Muscle layer of colon (tissue), 2 donors: ENCODE measurements at regions not wholly inside any gene's neighbourhood (a gene's known extent, or its start where the extent isn't known, plus 50 kb on each side); places are given as distances from the start of the nearest gene placed in this dataset.

Experiments used
- H3K27ac ChIP-seq: one replicate; pipeline ENCODE4 v1.7.0; 2013; ENCODE audit warnings: low read depth, mild to moderate bottlenecking, low read length, moderate library complexity
- H3K27me3 ChIP-seq, 2 donors: one replicate each; pipeline ENCODE4 v1.7.0; 2013; ENCODE audit warnings: low read length in 2 of 2, mild to moderate bottlenecking in 2 of 2; ENCODE audit not compliant: insufficient read depth in 2 of 2, control insufficient read depth in 1 of 2
- H3K36me3 ChIP-seq: one replicate; pipeline ENCODE4 v1.7.0; 2013; ENCODE audit warnings: mild to moderate bottlenecking, low read length; ENCODE audit not compliant: insufficient read depth
- H3K4me1 ChIP-seq: one replicate; pipeline ENCODE4 v1.7.0; 2013; ENCODE audit warnings: mild to moderate bottlenecking, low read length; ENCODE audit not compliant: insufficient read depth
- H3K4me3 ChIP-seq, 2 donors: one replicate each; pipeline ENCODE4 v1.7.0; 2013; ENCODE audit warnings: low read length in 2 of 2, low read depth in 1 of 2, mild to moderate bottlenecking in 1 of 2, moderate library complexity in 1 of 2
- H3K9ac ChIP-seq: one replicate; pipeline ENCODE4 v1.7.0; 2013; ENCODE audit warnings: low read length
- H3K9me3 ChIP-seq: one replicate; pipeline ENCODE4 v1.7.0; 2013; ENCODE audit warnings: mild to moderate bottlenecking, low read length
- donor health status: abdominal sarcoma.
- donor health status: Adenocarcinoma of cecum.

GRCh38 chr2:134146620-134147019 lies 107.3 kb upstream of the MGAT5 start:
- H3K36me3 ChIP-seq = no peaks in the 10 kb centered on the region
- no peaks in the 10 kb centered on the region for H3K27me3 ChIP-seq
- H3K9ac ChIP-seq = no peak overlapping the region
- peaks cover 20% of the 10 kb centered on the region for H3K4me1 ChIP-seq
- H3K27ac ChIP-seq = no peak overlapping the region
- no peak overlapping the region for H3K4me3 ChIP-seq
- no peaks in the 10 kb centered on the region for H3K9me3 ChIP-seq

DNA sequence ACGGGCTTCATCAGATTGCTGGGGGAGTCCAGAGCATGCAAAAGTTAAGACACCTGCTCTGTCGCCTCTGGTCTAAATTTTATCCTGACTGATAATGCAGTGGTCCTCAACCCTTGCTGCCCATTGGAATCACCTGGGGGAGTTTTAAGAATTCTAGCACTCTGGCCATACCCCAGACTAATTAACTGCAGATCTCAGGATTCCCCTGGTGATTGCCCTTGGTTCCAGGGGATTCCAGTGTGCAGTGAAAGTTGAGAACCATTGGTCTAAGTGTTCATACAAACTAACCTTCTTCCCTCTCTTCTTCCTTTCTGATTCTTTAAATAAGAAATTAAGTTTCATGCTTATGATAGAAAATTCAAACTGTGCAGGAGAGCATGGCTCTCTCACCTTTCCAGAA lies 105.7 kb upstream of the MGAT5 start:
- no peak overlapping the region for H3K4me3 ChIP-seq
- peaks cover 13% of the 10 kb centered on the region for H3K4me1 ChIP-seq
- no peaks in the 10 kb centered on the region for H3K9me3 ChIP-seq
- no peaks in the 10 kb centered on the region for H3K27me3 ChIP-seq
- H3K36me3 ChIP-seq = no peaks in the 10 kb centered on the region
- H3K27ac ChIP-seq = no peak overlapping the region
- H3K9ac ChIP-seq = no peak overlapping the region

- no peak overlapping the region for H3K9ac ChIP-seq
- H3K9me3 ChIP-seq = no peaks in the 10 kb centered on the region
- H3K27ac ChIP-seq = no peak overlapping the region
Measured at GRCh38 chr2:134148843-134149472, 104.9 kb upstream of the MGAT5 start.

GRCh38 chr2:134149904-134150303 lies 104.0 kb upstream of the MGAT5 start:
- no peaks in the 10 kb centered on the region for H3K27me3 ChIP-seq
- H3K4me1 ChIP-seq = peaks cover 5% of the 10 kb centered on the region
- no peak overlapping the region for H3K9ac ChIP-seq
- no peaks in the 10 kb centered on the region for H3K36me3 ChIP-seq
- H3K27ac ChIP-seq = no peak overlapping the region
- H3K4me3 ChIP-seq = no peak overlapping the region
- no peaks in the 10 kb centered on the region for H3K9me3 ChIP-seq

More at GRCh38 chr2:134148843-134149472, 104.9 kb upstream of the MGAT5 start:
- H3K4me1 ChIP-seq = peaks cover 5% of the 10 kb centered on the region
- H3K4me3 ChIP-seq = no peak overlapping the region
- no peaks in the 10 kb centered on the region for H3K27me3 ChIP-seq
- H3K36me3 ChIP-seq = no peaks in the 10 kb centered on the region

DNA sequence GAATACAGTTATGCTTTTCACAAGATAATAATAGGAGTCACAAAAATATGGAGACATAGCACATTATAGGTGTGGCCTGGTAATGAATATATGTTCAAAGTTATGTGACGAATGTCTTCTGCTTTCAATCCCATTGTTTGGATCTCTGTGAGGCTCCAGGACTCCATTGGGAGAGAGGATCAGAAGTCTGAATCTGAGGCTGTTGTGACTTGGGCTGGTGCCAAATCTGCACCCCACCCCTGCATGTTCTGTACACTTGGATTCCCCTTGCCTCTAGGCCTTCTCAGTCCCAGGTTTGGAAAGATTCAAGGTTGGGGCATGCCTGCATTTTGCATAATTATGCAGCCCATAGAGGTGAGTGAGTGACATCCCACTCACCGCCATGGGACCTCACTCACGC lies 103.1 kb upstream of the MGAT5 start:
- Histone ChIP-seq H3K4me1 (peaks cover 5% of the 10 kb centered on the region), H3K9me3 (no peaks in the 10 kb centered on the region)

GRCh38 chr2:134152045-134153010 lies 101.5 kb upstream of the MGAT5 start:
- Histone ChIP-seq H3K4me3 (no peak overlapping the region), H3K9me3 (no peaks in the 10 kb centered on the region), H3K27me3 (no peaks in the 10 kb centered on the region), H3K36me3 (no peaks in the 10 kb centered on the region), H3K4me1 (no peaks in the 10 kb centered on the region), H3K27ac (no peak overlapping the region), H3K9ac (no peak overlapping the region)

More for the DNA sequence above, 103.1 kb upstream of the MGAT5 start:
- no peaks in the 10 kb centered on the region for H3K36me3 ChIP-seq
- no peaks in the 10 kb centered on the region for H3K27me3 ChIP-seq
- no peak overlapping the region for H3K4me3 ChIP-seq
- H3K9ac ChIP-seq = no peak overlapping the region
- no peak overlapping the region for H3K27ac ChIP-seq

DNA sequence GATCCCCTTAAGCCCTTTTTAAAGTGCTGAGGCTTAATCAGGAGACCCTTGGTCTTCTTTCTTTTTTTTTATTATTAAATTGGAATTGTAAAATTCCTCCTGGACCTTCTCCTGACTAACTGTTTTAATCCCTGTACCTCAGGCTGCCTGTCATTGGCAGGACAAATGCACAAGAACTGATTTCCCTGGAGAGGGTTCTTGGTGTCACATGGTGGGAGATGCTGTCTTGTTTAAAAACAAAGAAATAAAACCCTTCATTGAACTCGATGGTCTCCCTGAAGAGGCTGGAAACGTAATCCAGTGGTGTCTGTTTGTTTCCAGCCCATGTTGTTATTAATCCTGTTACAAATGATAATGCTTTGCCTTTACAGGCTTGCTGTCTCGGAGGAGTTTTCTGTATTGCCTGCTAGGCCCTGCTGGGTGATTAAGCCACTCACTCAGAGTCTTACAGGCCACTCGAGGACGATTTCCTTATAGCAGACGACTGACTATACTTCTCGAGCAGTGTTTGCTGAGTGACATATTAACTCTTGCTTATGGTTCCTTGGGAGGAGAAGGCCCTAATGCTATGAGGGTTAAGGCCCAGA lies 100.5 kb upstream of the MGAT5 start:
- H3K9ac ChIP-seq = no peak overlapping the region
- no peaks in the 10 kb centered on the region for H3K27me3 ChIP-seq
- H3K4me3 ChIP-seq = no peak overlapping the region
- H3K36me3 ChIP-seq = no peaks in the 10 kb centered on the region
- H3K9me3 ChIP-seq = no peaks in the 10 kb centered on the region
- H3K4me1 ChIP-seq = no peaks in the 10 kb centered on the region
- H3K27ac ChIP-seq = no peak overlapping the region

- H3K36me3 ChIP-seq = no peaks in the 10 kb centered on the region
- H3K4me1 ChIP-seq = no peaks in the 10 kb centered on the region
- H3K27me3 ChIP-seq = no peaks in the 10 kb centered on the region
Measured at GRCh38 chr2:134154246-134154645, 99.6 kb upstream of the MGAT5 start.

DNA sequence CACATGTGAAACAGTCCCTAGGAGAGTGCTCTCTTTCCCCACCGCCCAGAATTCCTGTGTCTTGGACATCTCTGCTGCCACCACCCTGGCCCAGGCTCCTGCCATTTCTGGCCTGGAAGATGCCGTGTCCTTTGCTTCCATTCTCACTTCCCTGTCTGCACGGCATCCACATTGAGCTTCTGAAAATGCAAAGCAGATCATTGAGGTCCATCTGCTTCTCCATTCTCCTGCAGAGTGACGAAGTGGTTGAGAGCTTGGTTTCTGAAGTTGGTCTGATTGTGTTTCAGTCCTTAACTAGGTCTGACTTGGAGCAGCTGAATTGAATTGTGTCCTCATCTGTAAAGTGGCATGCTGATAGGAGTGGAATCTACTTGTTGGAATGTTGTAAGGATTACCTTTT lies 98.7 kb upstream of the MGAT5 start:
- Histone ChIP-seq H3K9ac (no peak overlapping the region), H3K27ac (no peak overlapping the region), H3K27me3 (no peaks in the 10 kb centered on the region)

More at GRCh38 chr2:134154246-134154645, 99.6 kb upstream of the MGAT5 start:
- Histone ChIP-seq H3K9me3 (no peaks in the 10 kb centered on the region), H3K4me3 (no peak overlapping the region), H3K27ac (no peak overlapping the region), H3K9ac (no peak overlapping the region)

DNA sequence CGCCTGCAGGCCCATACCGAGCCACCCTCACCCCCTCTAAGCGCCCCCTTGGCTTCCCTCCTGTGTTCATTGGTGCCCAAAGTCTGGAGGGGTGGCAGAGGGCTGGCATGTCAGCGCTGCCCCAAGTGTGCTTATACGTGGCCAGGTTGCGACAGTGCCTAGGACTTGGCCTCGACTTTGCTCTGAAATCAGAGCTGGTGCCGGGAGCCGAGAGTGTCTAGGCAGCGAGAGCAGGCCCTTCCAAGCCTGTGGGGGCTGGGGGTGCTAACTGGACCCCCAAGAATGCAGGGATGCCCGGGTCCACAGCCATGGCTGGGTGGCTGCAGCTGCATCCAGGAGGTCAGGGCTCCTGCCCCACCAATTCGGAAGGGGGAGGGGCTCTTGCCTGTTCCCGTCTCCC lies 95.6 kb upstream of the MGAT5 start:
- H3K9me3 ChIP-seq = no peaks in the 10 kb centered on the region
- no peaks in the 10 kb centered on the region for H3K27me3 ChIP-seq
- no peaks in the 10 kb centered on the region for H3K36me3 ChIP-seq
- H3K4me3 ChIP-seq = no peak overlapping the region
- H3K27ac ChIP-seq = no peak overlapping the region
- H3K9ac ChIP-seq = no peak overlapping the region
- H3K4me1 ChIP-seq = peaks cover 12% of the 10 kb centered on the region

More for the DNA sequence above, 98.7 kb upstream of the MGAT5 start:
- H3K36me3 ChIP-seq = no peaks in the 10 kb centered on the region
- no peak overlapping the region for H3K4me3 ChIP-seq
- no peaks in the 10 kb centered on the region for H3K4me1 ChIP-seq
- H3K9me3 ChIP-seq = no peaks in the 10 kb centered on the region

DNA sequence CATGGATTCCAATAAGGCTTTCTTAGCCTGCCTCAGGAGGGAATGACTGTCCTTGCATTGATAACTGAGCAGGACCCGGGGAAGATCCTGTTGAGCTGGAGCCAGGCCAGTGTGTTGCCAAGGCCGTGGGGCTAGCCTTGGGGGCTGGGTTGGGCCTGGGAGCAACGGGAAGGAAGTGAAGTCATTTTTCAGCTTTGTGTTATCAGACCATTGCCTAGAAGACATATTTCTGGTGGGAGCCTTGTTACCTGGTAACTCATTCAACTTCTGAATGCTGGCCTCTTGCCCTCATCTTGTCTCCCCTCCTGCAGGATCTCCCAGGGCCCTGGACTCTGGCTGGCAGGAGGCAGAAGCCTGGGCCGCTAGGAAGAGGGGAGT lies 92.7 kb upstream of the MGAT5 start:
- H3K27ac ChIP-seq = no peak overlapping the region
- no peaks in the 10 kb centered on the region for H3K27me3 ChIP-seq
- no peak overlapping the region for H3K4me3 ChIP-seq
- no peak overlapping the region for H3K9ac ChIP-seq
- H3K4me1 ChIP-seq = peaks cover 12% of the 10 kb centered on the region
- H3K9me3 ChIP-seq = no peaks in the 10 kb centered on the region
- no peaks in the 10 kb centered on the region for H3K36me3 ChIP-seq
